ENCODE measurements at regions not wholly inside any gene's neighbourhood (a gene's known extent, or its start where the extent isn't known, plus 50 kb on each side); places are given as distances from the start of the nearest gene placed in this dataset.

DNA sequence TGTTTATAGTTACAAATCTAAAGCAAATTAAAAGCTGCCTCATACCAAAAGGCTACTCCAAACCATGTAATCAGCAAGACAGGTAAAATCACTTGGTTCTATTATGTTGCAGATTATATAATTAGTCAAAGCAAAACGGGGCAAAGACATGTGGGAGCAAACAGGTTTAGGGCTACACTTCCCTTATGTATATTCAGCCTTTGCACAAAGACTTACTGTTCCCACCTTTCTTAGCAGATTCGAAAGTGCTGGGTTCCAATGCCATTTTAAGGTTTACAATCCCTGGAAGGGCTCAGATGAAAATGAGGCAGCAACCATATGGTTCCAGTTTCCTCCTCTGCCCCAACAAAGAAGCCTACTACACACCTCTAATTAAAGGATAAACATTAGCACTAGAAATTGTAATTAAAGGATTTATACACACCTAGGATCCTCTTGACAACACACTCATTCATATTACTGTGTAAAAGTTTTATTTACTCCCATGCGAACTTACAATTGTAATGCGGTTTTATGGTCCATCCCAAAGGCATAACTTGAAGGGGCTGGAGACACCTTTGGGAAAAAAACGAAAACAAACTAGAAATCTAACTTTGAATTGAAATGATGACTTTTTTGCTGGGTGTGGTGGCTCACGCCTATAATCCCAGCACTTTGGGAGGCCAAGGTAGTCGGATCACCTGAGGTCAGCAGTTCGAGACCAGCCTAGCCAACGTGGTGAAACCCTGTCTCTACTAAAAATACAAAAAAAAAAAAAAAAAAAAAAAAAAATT lies 117.3 kb upstream of the PKN2 start:
- 68% methylated on average over 5 to 9 of the region's 9 CpGs for WGBS, 2 donors (ENCODE audit: low coverage in 1 of 2)
- no peak overlapping the region for H3K4me3 ChIP-seq
- in situ Hi-C loops (cut with MboI; ENCODE audit: low pct_ligation_motif_present in 1 of 4, low pct_unique_long_range_greater_than_20kb in 1 of 4, low sequenced_read_pairs in 3 of 4) = no loop called here
- no peak for DNase-seq
- H3K27me3 ChIP-seq = no peaks in the 10 kb centered on the region
- TF ChIP-seq, protein P1, sequence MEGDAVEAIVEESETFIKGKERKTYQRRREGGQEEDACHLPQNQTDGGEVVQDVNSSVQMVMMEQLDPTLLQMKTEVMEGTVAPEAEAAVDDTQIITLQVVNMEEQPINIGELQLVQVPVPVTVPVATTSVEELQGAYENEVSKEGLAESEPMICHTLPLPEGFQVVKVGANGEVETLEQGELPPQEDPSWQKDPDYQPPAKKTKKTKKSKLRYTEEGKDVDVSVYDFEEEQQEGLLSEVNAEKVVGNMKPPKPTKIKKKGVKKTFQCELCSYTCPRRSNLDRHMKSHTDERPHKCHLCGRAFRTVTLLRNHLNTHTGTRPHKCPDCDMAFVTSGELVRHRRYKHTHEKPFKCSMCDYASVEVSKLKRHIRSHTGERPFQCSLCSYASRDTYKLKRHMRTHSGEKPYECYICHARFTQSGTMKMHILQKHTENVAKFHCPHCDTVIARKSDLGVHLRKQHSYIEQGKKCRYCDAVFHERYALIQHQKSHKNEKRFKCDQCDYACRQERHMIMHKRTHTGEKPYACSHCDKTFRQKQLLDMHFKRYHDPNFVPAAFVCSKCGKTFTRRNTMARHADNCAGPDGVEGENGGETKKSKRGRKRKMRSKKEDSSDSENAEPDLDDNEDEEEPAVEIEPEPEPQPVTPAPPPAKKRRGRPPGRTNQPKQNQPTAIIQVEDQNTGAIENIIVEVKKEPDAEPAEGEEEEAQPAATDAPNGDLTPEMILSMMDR (IDR thresholded peaks at IDR 0.05) = no peak
- TF ChIP-seq POLR2A (IDR thresholded peaks at IDR 0.05) (no peak), EP300 (IDR thresholded peaks at IDR 0.05; ENCODE audit: low read depth) (no peak), POLR2AphosphoS5 (IDR thresholded peaks at IDR 0.05) (no peak)
- no peak overlapping the region for H3K27ac ChIP-seq
- intact Hi-C loops (cut with DNase I; ENCODE audit: low total_unique reads) = no loop called here
- H3K4me1 ChIP-seq = no peaks in the 10 kb centered on the region
- H3K9me3 ChIP-seq = no peaks in the 10 kb centered on the region
- no peaks in the 10 kb centered on the region for H3K36me3 ChIP-seq

DNA sequence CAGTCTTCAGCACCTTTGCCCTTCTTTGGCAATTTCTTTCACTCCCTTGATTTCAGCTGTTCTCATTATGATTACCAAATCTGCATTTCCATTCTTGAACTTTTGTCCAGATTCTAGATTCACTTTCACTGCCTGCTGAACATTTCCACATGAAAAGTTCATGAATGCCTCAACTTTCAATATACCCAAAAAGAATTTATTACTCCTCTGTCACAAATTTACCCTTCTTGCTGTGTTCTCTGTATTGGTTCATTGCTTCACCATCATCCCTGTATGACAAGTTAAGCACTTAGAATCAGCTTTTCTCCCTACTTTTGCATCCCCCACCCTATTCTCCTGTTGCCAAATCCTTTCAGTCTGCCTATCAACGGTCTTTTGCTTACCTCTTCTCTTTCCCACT lies 112.6 kb upstream of the PKN2 start:
- Histone ChIP-seq H3K27ac (no peak overlapping the region), H3K36me3 (no peaks in the 10 kb centered on the region), H3K4me3 (no peak overlapping the region), H3K27me3 (no peaks in the 10 kb centered on the region), H3K9me3 (no peaks in the 10 kb centered on the region), H3K4me1 (no peaks in the 10 kb centered on the region)
- WGBS, 2 donors (ENCODE audit: low coverage in 1 of 2) = 36 to 58% methylated on average over 1 of the region's 1 CpG
- TF ChIP-seq EP300 (IDR thresholded peaks at IDR 0.05; ENCODE audit: low read depth) (no peak), POLR2A (IDR thresholded peaks at IDR 0.05) (no peak)
- intact Hi-C loops (cut with DNase I; ENCODE audit: low total_unique reads) (no loop called here), in situ Hi-C loops (cut with MboI; ENCODE audit: low pct_ligation_motif_present in 1 of 4, low pct_unique_long_range_greater_than_20kb in 1 of 4, low sequenced_read_pairs in 3 of 4) (no loop called here)
- no peak for DNase-seq

DNA sequence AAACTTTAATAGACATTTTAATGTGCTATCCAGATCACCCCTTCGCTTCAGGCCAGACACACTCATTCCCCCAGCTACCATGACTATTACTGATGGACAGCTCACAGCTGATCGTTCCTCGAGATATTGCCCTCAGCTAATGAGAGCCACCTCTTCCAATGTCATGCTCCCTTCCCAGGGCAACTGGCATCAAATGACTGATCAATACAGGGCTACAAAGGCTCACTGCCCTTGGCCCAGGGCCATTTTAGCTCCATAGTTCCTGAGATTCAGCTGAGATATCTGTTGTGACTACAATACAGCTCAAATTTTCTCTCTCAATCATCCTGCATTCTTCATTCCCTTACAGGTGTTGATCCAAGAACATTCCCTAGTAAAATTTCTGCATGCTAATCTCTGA lies 104.5 kb upstream of the PKN2 start:
- intact Hi-C loops (cut with DNase I; ENCODE audit: low total_unique reads) (no loop called here), in situ Hi-C loops (cut with MboI; ENCODE audit: low pct_ligation_motif_present in 1 of 4, low pct_unique_long_range_greater_than_20kb in 1 of 4, low sequenced_read_pairs in 3 of 4) (no loop called here)
- TF ChIP-seq, protein P1 (IDR thresholded peaks at IDR 0.05) = no peak
- TF ChIP-seq EP300 (IDR thresholded peaks at IDR 0.05; ENCODE audit: low read depth) (no peak), POLR2A (IDR thresholded peaks at IDR 0.05) (no peak), POLR2AphosphoS5 (IDR thresholded peaks at IDR 0.05) (no peak)
- WGBS, 2 donors (ENCODE audit: low coverage in 1 of 2) = 75 to 87% methylated on average over 1 to 3 of the region's 3 CpGs
- Histone ChIP-seq H3K9me3 (no peaks in the 10 kb centered on the region), H3K27me3 (no peaks in the 10 kb centered on the region), H3K36me3 (no peaks in the 10 kb centered on the region), H3K4me3 (no peak overlapping the region), H3K4me1 (no peaks in the 10 kb centered on the region), H3K27ac (no peak overlapping the region)
- no peak for DNase-seq

DNA sequence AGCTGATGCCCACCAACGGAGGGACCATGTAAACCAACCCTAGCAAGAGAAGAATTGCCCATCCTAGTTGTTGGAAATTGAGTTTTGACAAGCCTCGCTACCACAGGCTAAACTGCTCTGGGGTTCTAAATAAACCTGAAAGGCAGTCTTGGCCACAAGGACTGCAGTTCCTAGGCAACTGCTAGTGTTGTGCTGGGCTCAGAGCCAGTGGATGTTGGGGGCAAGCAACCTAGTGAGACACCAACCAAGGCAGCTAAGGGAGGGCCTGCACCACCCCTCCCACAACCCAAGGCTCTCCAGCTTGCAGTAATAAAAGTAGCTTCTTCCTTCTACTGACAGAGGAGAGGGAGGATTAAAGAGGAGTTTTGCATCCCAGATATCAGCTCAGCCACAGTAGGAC lies 102.4 kb upstream of the PKN2 start:
- Histone ChIP-seq H3K36me3 (no peaks in the 10 kb centered on the region), H3K4me3 (no peak overlapping the region), H3K27ac (no peak overlapping the region), H3K9me3 (no peaks in the 10 kb centered on the region), H3K27me3 (no peaks in the 10 kb centered on the region), H3K4me1 (no peaks in the 10 kb centered on the region)
- in situ Hi-C loops (cut with MboI; ENCODE audit: low pct_ligation_motif_present in 1 of 4, low pct_unique_long_range_greater_than_20kb in 1 of 4, low sequenced_read_pairs in 3 of 4) (no loop called here), intact Hi-C loops (cut with DNase I; ENCODE audit: low total_unique reads) (no loop called here)
- DNase-seq = no peak
- 74% methylated on average over 2 of the region's 2 CpGs; no CpG with 5 or more reads in 1 of the 2 donors for WGBS, 2 donors (ENCODE audit: low coverage in 1 of 2)
- TF ChIP-seq EP300 (IDR thresholded peaks at IDR 0.05; ENCODE audit: low read depth) = no peak

DNA sequence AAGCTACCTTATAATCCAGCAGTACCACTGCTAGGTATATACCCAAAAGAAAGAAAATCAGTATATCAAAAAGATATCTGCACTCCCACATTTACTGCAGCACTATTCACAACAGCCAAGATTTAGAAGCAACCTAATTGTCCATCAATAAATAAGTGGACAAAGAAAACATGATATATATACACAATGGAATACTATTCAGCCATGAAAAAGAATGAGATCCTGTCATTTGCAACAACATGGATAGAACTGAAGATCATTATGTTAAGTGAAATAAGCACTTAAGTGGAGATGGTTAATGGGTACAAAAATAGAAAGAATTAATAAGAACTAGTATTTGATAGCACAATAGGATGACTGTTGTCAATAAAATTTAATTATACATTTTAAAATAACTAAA lies 90.7 kb upstream of the PKN2 start:
- intact Hi-C loops (cut with DNase I; ENCODE audit: low total_unique reads) = no loop called here
- H3K27ac ChIP-seq = no peak overlapping the region

More for the DNA sequence above, 90.7 kb upstream of the PKN2 start:
- peaks cover 0 to 3% of the 10 kb centered on the region in 2 donors for H3K9me3 ChIP-seq
- DNase-seq = no peak
- in situ Hi-C loops (cut with MboI; ENCODE audit: low pct_ligation_motif_present in 1 of 4, low pct_unique_long_range_greater_than_20kb in 1 of 4, low sequenced_read_pairs in 3 of 4) = no loop called here
- no peaks in the 10 kb centered on the region for H3K36me3 ChIP-seq
- H3K27me3 ChIP-seq = no peaks in the 10 kb centered on the region
- H3K4me3 ChIP-seq = no peak overlapping the region
- TF ChIP-seq, protein P1 (IDR thresholded peaks at IDR 0.05) = no peak
- TF ChIP-seq POLR2AphosphoS5 (IDR thresholded peaks at IDR 0.05) = no peak
- TF ChIP-seq EP300 (IDR thresholded peaks at IDR 0.05; ENCODE audit: low read depth) = no peak
- TF ChIP-seq POLR2A (IDR thresholded peaks at IDR 0.05) = no peak
- no peaks in the 10 kb centered on the region for H3K4me1 ChIP-seq
